Neural cell (in vitro differentiated cells): ENCODE measurements at regions not wholly inside any gene's neighbourhood (a gene's known extent, or its start where the extent isn't known, plus 50 kb on each side); places are given as distances from the start of the nearest gene placed in this dataset.

Experiments used
- H2AFZ ChIP-seq: fragments of 200-600, 300-800 bp; sonication (generic), shearing (Covaris generic); 2 replicates; pipeline ENCODE4 v1.6.0; 2014; ENCODE audit warnings: low read depth, mild to moderate bottlenecking, antibody characterized with exemption, low read length, moderate library complexity
- H3F3A ChIP-seq: fragments of 200-600 bp; shearing (Covaris generic); 2 replicates; pipeline ENCODE4 v1.6.1; 2016; ENCODE audit warnings: mild to moderate bottlenecking, moderate library complexity, mixed read lengths, antibody characterized with exemption, low read length; ENCODE audit not compliant: insufficient read depth, poor library complexity, severe bottlenecking
- H3K27ac ChIP-seq: fragments of 200-600, 300-800 bp; sonication (generic), shearing (Covaris generic); 2 replicates; pipeline ENCODE4 v1.5.1; 2014; ENCODE audit warnings: mild to moderate bottlenecking, low read length, moderate library complexity
- H3K27me3 ChIP-seq: fragments of 300-800, 200-600 bp; sonication (generic), shearing (Covaris generic); 2 replicates; pipeline ENCODE4 v1.6.0; 2014; ENCODE audit warnings: mild to moderate bottlenecking, low read depth, low read length, moderate library complexity; ENCODE audit not compliant: insufficient read depth
- H3K36me3 ChIP-seq: fragments of 300-800, 200-600 bp; sonication (generic), shearing (Covaris generic); 2 replicates; pipeline ENCODE4 v1.5.1; 2014; ENCODE audit warnings: mild to moderate bottlenecking, antibody characterized with exemption, low read length, moderate library complexity; ENCODE audit not compliant: insufficient read depth
- H3K4me2 ChIP-seq: fragments of 300-800, 200-600 bp; sonication (generic), shearing (Covaris generic); 2 replicates; pipeline ENCODE4 v1.6.0; 2014; ENCODE audit warnings: mild to moderate bottlenecking, low read length
- H3K4me3 ChIP-seq: fragments of 300-800, 200-600 bp; sonication (generic), shearing (Covaris generic); 2 replicates; pipeline ENCODE4 v1.5.1; 2014; ENCODE audit warnings: mild to moderate bottlenecking, low read length, moderate library complexity
- H3K79me2 ChIP-seq: fragments of 200-600 bp; shearing (Covaris generic); replicated peaks from 2 replicates; pipeline ENCODE4 v1.6.0; 2014; ENCODE audit warnings: mild to moderate bottlenecking, low read length, moderate library complexity; ENCODE audit not compliant: insufficient read depth
- H3K9ac ChIP-seq: fragments of 300-800, 200-600 bp; sonication (generic), shearing (Covaris generic); 2 replicates; pipeline ENCODE4 v1.6.1; 2016; ENCODE audit warnings: mild to moderate bottlenecking, low read length, mixed read lengths
- H3K9me2 ChIP-seq: fragments of 200-600 bp; shearing (Covaris generic); 2 replicates; pipeline ENCODE4 v1.6.1; 2016; ENCODE audit warnings: mild to moderate bottlenecking, low read length, mixed read lengths; ENCODE audit not compliant: insufficient read depth
- H3K9me3 ChIP-seq: fragments of 200-600, 300-800 bp; sonication (generic), shearing (Covaris generic); 2 replicates; pipeline ENCODE4 v1.6.1; 2016; ENCODE audit warnings: mild to moderate bottlenecking, mixed run types, low read length, moderate library complexity, mixed read lengths
- H4K20me1 ChIP-seq: fragments of 200-600 bp; shearing (Covaris generic); 2 replicates; pipeline ENCODE4 v1.6.1; 2016; ENCODE audit warnings: mild to moderate bottlenecking, mixed run types; ENCODE audit not compliant: insufficient read depth
- CTCF ChIP-seq: fragments of 450-650 bp; IDR thresholded peaks from 2 replicates; pipeline ENCODE4 v1.5.1; 2014; ENCODE audit warnings: antibody characterized with exemption, mild to moderate bottlenecking, moderate library complexity; ENCODE audit not compliant: poor library complexity, severe bottlenecking
- EP300 ChIP-seq: fragments of 450-650 bp; conservative IDR thresholded peaks from 2 replicates; pipeline ENCODE4 v1.6.1; 2014; ENCODE audit warnings: antibody characterized with exemption, mild to moderate bottlenecking, moderate library complexity; ENCODE audit not compliant: poor library complexity, severe bottlenecking
- EZH2 ChIP-seq: fragments of 200-600, 300-800 bp; shearing (Covaris generic), sonication (generic); IDR thresholded peaks from 2 replicates; pipeline ENCODE4 v1.6.1; 2014; ENCODE audit warnings: antibody characterized with exemption, low read length, borderline replicate concordance, mild to moderate bottlenecking; ENCODE audit not compliant: insufficient read depth, poor library complexity, severe bottlenecking
- MXI1 ChIP-seq: fragments of 450-650 bp; conservative IDR thresholded peaks from 2 replicates; pipeline ENCODE4 v1.6.1; 2014; ENCODE audit warnings: antibody characterized with exemption, mild to moderate bottlenecking; ENCODE audit not compliant: poor library complexity, severe bottlenecking
- POLR2AphosphoS5 ChIP-seq: IDR thresholded peaks from 2 replicates; pipeline ENCODE4 v1.6.1; 2012
- RAD21 ChIP-seq: fragments of 450-650 bp; conservative IDR thresholded peaks from 2 replicates; pipeline ENCODE4 v1.6.1; 2014; ENCODE audit warnings: antibody characterized with exemption, mild to moderate bottlenecking, moderate library complexity
- REST ChIP-seq: IDR thresholded peaks from 2 replicates; pipeline ENCODE4 v1.6.1; 2012; ENCODE audit warnings: borderline replicate concordance
- SMC3 ChIP-seq: fragments of 450-650 bp; conservative IDR thresholded peaks from 2 replicates; pipeline ENCODE4 v1.6.1; 2014; ENCODE audit warnings: antibody characterized with exemption, mild to moderate bottlenecking, moderate library complexity; ENCODE audit not compliant: poor library complexity
- TAF1 ChIP-seq: IDR thresholded peaks from 2 replicates; pipeline ENCODE4 v1.6.1; 2012; ENCODE audit warnings: low read depth

- no peak overlapping the region for H3K4me3 ChIP-seq
- H3K36me3 ChIP-seq = no peaks in the 10 kb centered on the region
- no peaks in the 10 kb centered on the region for H3F3A ChIP-seq
- no peaks in the 10 kb centered on the region for H3K9me2 ChIP-seq
- H3K27me3 ChIP-seq = no peaks in the 10 kb centered on the region
- H3K9me3 ChIP-seq = no peaks in the 10 kb centered on the region
- H3K4me2 ChIP-seq = no peak overlapping the region
- TF ChIP-seq SMC3 = no peak
- no peak for TF ChIP-seq RAD21
- no peak for TF ChIP-seq CTCF
- no peak for TF ChIP-seq POLR2AphosphoS5
- TF ChIP-seq REST = no peak
- TF ChIP-seq EP300 = no peak
- TF ChIP-seq EZH2 = no peak
- TF ChIP-seq MXI1 = no peak
- no peak for TF ChIP-seq TAF1
- H3K9ac ChIP-seq = no peak overlapping the region
- no peak overlapping the region for H3K27ac ChIP-seq
- no peak overlapping the region for H2AFZ ChIP-seq
- H4K20me1 ChIP-seq = no peaks in the 10 kb centered on the region
- H3K79me2 ChIP-seq = no peaks in the 10 kb centered on the region
Observed at GRCh38 chr17:6326483-6326882, 108.4 kb downstream of the AIPL1 start.

- H3K79me2 ChIP-seq = no peaks in the 10 kb centered on the region
- H3K9me2 ChIP-seq = no peaks in the 10 kb centered on the region
- no peak overlapping the region for H3K9ac ChIP-seq
- no peak for TF ChIP-seq EZH2
- no peak for TF ChIP-seq CTCF
- TF ChIP-seq REST = no peak
- TF ChIP-seq RAD21 = no peak
- TF ChIP-seq SMC3 = no peak
- TF ChIP-seq POLR2AphosphoS5 = no peak
- no peak for TF ChIP-seq EP300
- TF ChIP-seq MXI1 = no peak
- TF ChIP-seq TAF1 = no peak
- no peaks in the 10 kb centered on the region for H3F3A ChIP-seq
- H2AFZ ChIP-seq = no peak overlapping the region
- no peaks in the 10 kb centered on the region for H4K20me1 ChIP-seq
- no peak overlapping the region for H3K27ac ChIP-seq
- H3K36me3 ChIP-seq = no peaks in the 10 kb centered on the region
- H3K27me3 ChIP-seq = no peaks in the 10 kb centered on the region
- H3K4me3 ChIP-seq = no peak overlapping the region
- H3K4me2 ChIP-seq = no peak overlapping the region
- no peaks in the 10 kb centered on the region for H3K9me3 ChIP-seq
Observed at GRCh38 chr17:6325741-6326140, 109.2 kb downstream of the AIPL1 start.
